ENCODE measurements at regions not wholly inside any gene's neighbourhood (a gene's known extent, or its start where the extent isn't known, plus 50 kb on each side); places are given as distances from the start of the nearest gene placed in this dataset.

- H3K36me3 ChIP-seq = no peaks in the 10 kb centered on the region
- no peak overlapping the region for H3K27ac ChIP-seq
- H3K27me3 ChIP-seq = no peaks in the 10 kb centered on the region
- no peak for TF ChIP-seq CTCF (IDR thresholded peaks at IDR 0.05)
- no peak for TF ChIP-seq POLR2A (IDR thresholded peaks at IDR 0.05)
- no peak for TF ChIP-seq POLR2AphosphoS5 (IDR thresholded peaks at IDR 0.05; ENCODE audit: insufficient read depth in 1 of 2, low read depth in 1 of 2)
- H3K4me3 ChIP-seq = no peak overlapping the region
- no peak for DNase-seq (ENCODE audit: extremely low spot score in 2 of 2)
- intact Hi-C loops (cut with DNase I) = no loop called here
- H3K4me1 ChIP-seq = no peaks in the 10 kb centered on the region
- no peaks in the 10 kb centered on the region for H3K9me3 ChIP-seq
These were observed 308.1 kb upstream of the GATB start for GRCh38 chr4:152068866-152069265.

- Histone ChIP-seq H3K9me3 (no peaks in the 10 kb centered on the region), H3K4me3 (no peak overlapping the region), H3K27me3 (no peaks in the 10 kb centered on the region), H3K27ac (no peak overlapping the region), H3K4me1 (no peaks in the 10 kb centered on the region), H3K36me3 (no peaks in the 10 kb centered on the region)
- intact Hi-C loops (cut with DNase I) = no loop called here
- no peak for DNase-seq (ENCODE audit: extremely low spot score in 2 of 2)
- TF ChIP-seq CTCF (IDR thresholded peaks at IDR 0.05) (no peak), POLR2A (IDR thresholded peaks at IDR 0.05) (no peak), POLR2AphosphoS5 (IDR thresholded peaks at IDR 0.05; ENCODE audit: insufficient read depth in 1 of 2, low read depth in 1 of 2) (no peak)
These were observed 304.7 kb upstream of the GATB start for GRCh38 chr4:152065545-152065944.

GRCh38 chr4:152064753-152065152 lies 303.9 kb upstream of the GATB start:
- Histone ChIP-seq H3K9me3 (no peaks in the 10 kb centered on the region), H3K36me3 (no peaks in the 10 kb centered on the region), H3K4me1 (no peaks in the 10 kb centered on the region), H3K27ac (no peak overlapping the region), H3K4me3 (no peak overlapping the region), H3K27me3 (no peaks in the 10 kb centered on the region)
- DNase-seq (ENCODE audit: extremely low spot score in 2 of 2) = no peak
- TF ChIP-seq CTCF (IDR thresholded peaks at IDR 0.05) (no peak), POLR2A (IDR thresholded peaks at IDR 0.05) (no peak), POLR2AphosphoS5 (IDR thresholded peaks at IDR 0.05; ENCODE audit: insufficient read depth in 1 of 2, low read depth in 1 of 2) (no peak)
- intact Hi-C loops (cut with DNase I) = no loop called here

- Histone ChIP-seq H3K27ac (no peak overlapping the region), H3K27me3 (no peaks in the 10 kb centered on the region), H3K36me3 (no peaks in the 10 kb centered on the region), H3K4me3 (no peak overlapping the region), H3K4me1 (no peaks in the 10 kb centered on the region), H3K9me3 (no peaks in the 10 kb centered on the region)
- DNase-seq (ENCODE audit: extremely low spot score in 2 of 2) = no peak
- intact Hi-C loops (cut with DNase I) = no loop called here
- TF ChIP-seq CTCF (IDR thresholded peaks at IDR 0.05) = no peak
- TF ChIP-seq POLR2AphosphoS5 (IDR thresholded peaks at IDR 0.05; ENCODE audit: insufficient read depth in 1 of 2, low read depth in 1 of 2) = no peak
- TF ChIP-seq POLR2A (IDR thresholded peaks at IDR 0.05) = no peak
These were observed 303.5 kb upstream of the GATB start for GRCh38 chr4:152064282-152064681.

- no peaks in the 10 kb centered on the region for H3K9me3 ChIP-seq
- no peaks in the 10 kb centered on the region for H3K27me3 ChIP-seq
- DNase-seq (ENCODE audit: extremely low spot score in 2 of 2) = no peak
- intact Hi-C loops (cut with DNase I) = no loop called here
- H3K4me1 ChIP-seq = no peaks in the 10 kb centered on the region
- no peak overlapping the region for H3K27ac ChIP-seq
- no peak for TF ChIP-seq POLR2AphosphoS5 (IDR thresholded peaks at IDR 0.05; ENCODE audit: insufficient read depth in 1 of 2, low read depth in 1 of 2)
- TF ChIP-seq POLR2A (IDR thresholded peaks at IDR 0.05) = no peak
- TF ChIP-seq CTCF (IDR thresholded peaks at IDR 0.05) = no peak
- no peak overlapping the region for H3K4me3 ChIP-seq
- H3K36me3 ChIP-seq = no peaks in the 10 kb centered on the region
These were observed 302.9 kb upstream of the GATB start for GRCh38 chr4:152063621-152064240.

All from vagina (tissue), 2 donors.